ENCODE measurements at regions not wholly inside any gene's neighbourhood (a gene's known extent, or its start where the extent isn't known, plus 50 kb on each side); places are given as distances from the start of the nearest gene placed in this dataset.

DNA sequence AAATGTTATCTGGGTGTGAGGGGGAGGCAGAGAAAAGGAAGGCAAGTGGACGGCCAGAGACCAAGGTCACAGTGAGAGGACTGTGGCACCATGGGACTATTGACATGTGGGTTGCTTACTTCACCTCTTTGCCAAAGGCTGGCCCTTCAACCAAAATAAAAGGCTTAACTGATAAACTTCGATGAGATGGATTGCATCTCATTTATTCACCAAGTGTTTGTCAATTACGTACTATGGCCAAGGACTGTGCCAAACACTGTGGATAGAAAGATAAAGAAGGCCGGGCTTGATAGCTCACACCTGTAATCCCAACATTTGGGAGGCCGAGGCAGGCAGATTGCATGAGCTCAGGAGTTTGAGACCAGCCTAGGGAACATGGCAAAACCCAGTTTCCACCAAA, 98.7 kb upstream of the CCBE1 start:
- TF ChIP-seq, protein P1, sequence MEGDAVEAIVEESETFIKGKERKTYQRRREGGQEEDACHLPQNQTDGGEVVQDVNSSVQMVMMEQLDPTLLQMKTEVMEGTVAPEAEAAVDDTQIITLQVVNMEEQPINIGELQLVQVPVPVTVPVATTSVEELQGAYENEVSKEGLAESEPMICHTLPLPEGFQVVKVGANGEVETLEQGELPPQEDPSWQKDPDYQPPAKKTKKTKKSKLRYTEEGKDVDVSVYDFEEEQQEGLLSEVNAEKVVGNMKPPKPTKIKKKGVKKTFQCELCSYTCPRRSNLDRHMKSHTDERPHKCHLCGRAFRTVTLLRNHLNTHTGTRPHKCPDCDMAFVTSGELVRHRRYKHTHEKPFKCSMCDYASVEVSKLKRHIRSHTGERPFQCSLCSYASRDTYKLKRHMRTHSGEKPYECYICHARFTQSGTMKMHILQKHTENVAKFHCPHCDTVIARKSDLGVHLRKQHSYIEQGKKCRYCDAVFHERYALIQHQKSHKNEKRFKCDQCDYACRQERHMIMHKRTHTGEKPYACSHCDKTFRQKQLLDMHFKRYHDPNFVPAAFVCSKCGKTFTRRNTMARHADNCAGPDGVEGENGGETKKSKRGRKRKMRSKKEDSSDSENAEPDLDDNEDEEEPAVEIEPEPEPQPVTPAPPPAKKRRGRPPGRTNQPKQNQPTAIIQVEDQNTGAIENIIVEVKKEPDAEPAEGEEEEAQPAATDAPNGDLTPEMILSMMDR (conservative IDR thresholded peaks at IDR 0.05; ENCODE audit: low read length) = no peak
- TF ChIP-seq EZH2phosphoT487 (IDR thresholded peaks at IDR 0.05; ENCODE audit: borderline replicate concordance) = no peak

Measured in Loucy (cell line).